H9 (cell line): ENCODE measurements at regions not wholly inside any gene's neighbourhood (a gene's known extent, or its start where the extent isn't known, plus 50 kb on each side); places are given as distances from the start of the nearest gene placed in this dataset.

Experiments used
- DNase-seq: peaks from one replicate; pipeline ENCODE4 v3.0.0-alpha.2; 2017
- H2AFZ ChIP-seq: one replicate; pipeline ENCODE4 v1.6.1; 2013; ENCODE audit warnings: mild to moderate bottlenecking, low read length, control low read depth, moderate library complexity
- H2AK5ac ChIP-seq: 2 replicates; pipeline ENCODE4 v1.6.1; 2013; ENCODE audit warnings: low read length, control low read depth, mixed read lengths; ENCODE audit not compliant: insufficient read length
- H2BK120ac ChIP-seq: one replicate; pipeline ENCODE4 v1.6.1; 2013; ENCODE audit warnings: low read depth, mild to moderate bottlenecking, low read length, control low read depth, inconsistent platforms; ENCODE audit not compliant: poor library complexity, severe bottlenecking
- H2BK12ac ChIP-seq: 2 replicates; pipeline ENCODE4 v1.6.1; 2013; ENCODE audit warnings: low read length, control low read depth, mixed read lengths, low read depth; ENCODE audit not compliant: insufficient read length
- H2BK15ac ChIP-seq: 2 replicates; pipeline ENCODE4 v1.6.1; 2013; ENCODE audit warnings: low read depth, low read length, control low read depth
- H2BK20ac ChIP-seq: one replicate; pipeline ENCODE4 v1.6.1; 2013; ENCODE audit warnings: low read depth, mild to moderate bottlenecking, low read length, control low read depth, inconsistent platforms; ENCODE audit not compliant: poor library complexity, severe bottlenecking
- H2BK5ac ChIP-seq: 2 replicates; pipeline ENCODE4 v1.6.1; 2013; ENCODE audit warnings: low read length, control low read depth, mixed read lengths; ENCODE audit not compliant: insufficient read length
- H3K14ac ChIP-seq: 2 replicates; pipeline ENCODE4 v1.6.1; 2013; ENCODE audit warnings: low read length, control low read depth; ENCODE audit not compliant: insufficient read depth
- H3K18ac ChIP-seq: 2 replicates; pipeline ENCODE4 v1.6.1; 2013; ENCODE audit warnings: low read depth, mild to moderate bottlenecking, mixed read lengths, low read length, control low read depth; ENCODE audit not compliant: insufficient read length
- H3K23ac ChIP-seq: 2 replicates; pipeline ENCODE4 v1.6.1; 2013; ENCODE audit warnings: low read length, control low read depth, mixed read lengths, low read depth; ENCODE audit not compliant: insufficient read length
- H3K23me2 ChIP-seq: 2 replicates; pipeline ENCODE4 v1.6.1; 2013; ENCODE audit warnings: low read depth, mild to moderate bottlenecking, mixed read lengths, low read length, control low read depth; ENCODE audit not compliant: insufficient read length, poor library complexity, severe bottlenecking
- H3K27ac ChIP-seq: 2 replicates; pipeline ENCODE4 v1.5.1; 2013; ENCODE audit warnings: low read length, control low read depth, mixed read lengths, low read depth; ENCODE audit not compliant: insufficient read length
- H3K27me3 ChIP-seq: 2 replicates; pipeline ENCODE4 v1.6.1; 2013; ENCODE audit warnings: low read length, control low read depth, inconsistent platforms; ENCODE audit not compliant: insufficient read depth
- H3K4ac ChIP-seq: 2 replicates; pipeline ENCODE4 v1.6.1; 2013; ENCODE audit warnings: low read depth, mild to moderate bottlenecking, control low read depth, inconsistent platforms, low read length, moderate library complexity
- H3K4me1 ChIP-seq: 2 replicates; pipeline ENCODE4 v1.6.1; 2013; ENCODE audit warnings: low read length, control low read depth, inconsistent platforms; ENCODE audit not compliant: insufficient read depth
- H3K4me2 ChIP-seq: 2 replicates; pipeline ENCODE4 v1.6.1; 2013; ENCODE audit warnings: low read length, control low read depth, mixed read lengths; ENCODE audit not compliant: insufficient read length, insufficient read depth
- H3K56ac ChIP-seq: 2 replicates; pipeline ENCODE4 v1.6.1; 2013; ENCODE audit warnings: low read depth, mild to moderate bottlenecking, mixed read lengths, low read length, control low read depth; ENCODE audit not compliant: insufficient read length
- H3K79me1 ChIP-seq: 2 replicates; pipeline ENCODE4 v1.6.1; 2013; ENCODE audit warnings: low read depth, mild to moderate bottlenecking, moderate library complexity, low read length, control low read depth, inconsistent platforms; ENCODE audit not compliant: insufficient read depth, poor library complexity, severe bottlenecking
- H3K79me2 ChIP-seq: 2 replicates; pipeline ENCODE4 v1.6.1; 2013; ENCODE audit warnings: low read length, control low read depth, inconsistent platforms; ENCODE audit not compliant: insufficient read depth
- H3K9ac ChIP-seq: 2 replicates; pipeline ENCODE4 v1.6.1; 2013; ENCODE audit warnings: low read length, control low read depth, mixed read lengths; ENCODE audit not compliant: insufficient read length; ENCODE audit errors: extremely low read depth
- H3K9me3 ChIP-seq: one replicate; pipeline ENCODE4 v1.6.1; 2013; ENCODE audit warnings: low read depth, low read length, inconsistent platforms; ENCODE audit not compliant: control insufficient read depth
- H3T11ph ChIP-seq: one replicate; pipeline ENCODE4 v1.6.1; 2013; ENCODE audit warnings: mild to moderate bottlenecking, low read length, control low read depth, inconsistent platforms
- H4K20me1 ChIP-seq: one replicate; pipeline ENCODE4 v1.6.1; 2013; ENCODE audit not compliant: control insufficient read depth, insufficient read length, insufficient read depth
- H4K5ac ChIP-seq: 2 replicates; pipeline ENCODE4 v1.6.1; 2013; ENCODE audit warnings: low read depth, mild to moderate bottlenecking, mixed read lengths, low read length, control low read depth; ENCODE audit not compliant: insufficient read length
- H4K8ac ChIP-seq: replicated peaks from 2 replicates; pipeline ENCODE4 v1.6.1; 2013; ENCODE audit warnings: low read length, control low read depth, mixed read lengths, low read depth; ENCODE audit not compliant: insufficient read length
- H4K91ac ChIP-seq: 2 replicates; pipeline ENCODE4 v1.6.1; 2013; ENCODE audit warnings: low read depth, mild to moderate bottlenecking, moderate library complexity, mixed read lengths, low read length, control low read depth; ENCODE audit not compliant: insufficient read length
- H3K27ac Mint-ChIP-seq, 3 experiments: 2 replicates in 2 of 3; 3 replicates in 1 of 3; pipeline ENCODE4 v1.8.0; 2020 to 2021; ENCODE audit warnings: mixed read lengths in 3 of 3, mild to moderate bottlenecking in 1 of 3, moderate library complexity in 1 of 3
- H3K27me3 Mint-ChIP-seq: 2 replicates; pipeline ENCODE4 v1.8.0; 2021; ENCODE audit warnings: low read depth, mild to moderate bottlenecking, moderate library complexity, mixed read lengths
- H3K36me3 Mint-ChIP-seq, 3 experiments: 2 replicates in 2 of 3; 3 replicates in 1 of 3; pipeline ENCODE4 v1.8.0; 2020 to 2021; ENCODE audit warnings: low read depth in 3 of 3, mixed read lengths in 3 of 3; ENCODE audit not compliant: insufficient read depth in 1 of 3
- H3K4me1 Mint-ChIP-seq, 2 experiments: 2 replicates each; pipeline ENCODE4 v1.8.0; 2020; ENCODE audit warnings: mixed read lengths in 2 of 2
- H3K4me3 Mint-ChIP-seq, 2 experiments: 2 replicates in 1 of 2; 3 replicates in 1 of 2; pipeline ENCODE4 v1.8.0; 2020 to 2021; ENCODE audit warnings: mild to moderate bottlenecking in 2 of 2, mixed read lengths in 2 of 2, moderate library complexity in 1 of 2
- H3K9me3 Mint-ChIP-seq, 2 experiments: 2 replicates in 1 of 2; 3 replicates in 1 of 2; pipeline ENCODE4 v1.8.0; 2020; ENCODE audit warnings: mild to moderate bottlenecking in 2 of 2, mixed read lengths in 2 of 2, moderate library complexity in 1 of 2
- CTCF ChIP-seq: fragments of 200-600 bp; sonication (generic); conservative IDR thresholded peaks from 3 replicates; pipeline ENCODE4 v1.8.0; 2021; ENCODE audit warnings: antibody characterized with exemption, mild to moderate bottlenecking
- WGBS: extraction: QIAGEN DNeasy Blood & Tissue Kit; methylation state at CpG from one replicate; pipeline ENCODE4 v1.1.7; 2013; ENCODE audit warnings: missing lambda C conversion rate, low lambda C conversion rate, mixed read lengths; ENCODE audit not compliant: insufficient read length; ENCODE audit errors: extremely low coverage; 5-methylcytosine and 5-hydroxymethylcytosine counted together

GRCh38 chr17:36863131-36863530 lies 74.1 kb upstream of the LHX1 start:
- Histone ChIP-seq H4K91ac (no peak overlapping the region), H3K27ac (no peak overlapping the region), H2AK5ac (no peak overlapping the region), H3K9me3 (no peaks in the 10 kb centered on the region), H4K5ac (no peak overlapping the region), H2AFZ (no peak overlapping the region), H3K4ac (no peak overlapping the region), H2BK120ac (no peak overlapping the region), H3K14ac (no peak overlapping the region), H3T11ph (no peak overlapping the region), H2BK15ac (no peak overlapping the region), H3K4me2 (no peak overlapping the region), H3K27me3 (no peaks in the 10 kb centered on the region), H3K79me2 (no peaks in the 10 kb centered on the region), H3K23ac (no peak overlapping the region), H3K18ac (no peak overlapping the region), H3K9ac (no peak overlapping the region), H2BK5ac (no peak overlapping the region), H3K56ac (no peak overlapping the region), H4K20me1 (no peaks in the 10 kb centered on the region), H3K79me1 (no peaks in the 10 kb centered on the region), H2BK20ac (no peak overlapping the region), H2BK12ac (no peak overlapping the region), H4K8ac (no peak overlapping the region), H3K23me2 (no peaks in the 10 kb centered on the region), H3K4me1 (no peaks in the 10 kb centered on the region)
- Mint-ChIP-seq H3K4me1 (peaks cover 7 to 29% of the 10 kb centered on the region in 2 experiments), H3K36me3 (no peaks in the 10 kb centered on the region), H3K4me3 (no peak overlapping the region), H3K27me3 (peaks cover 6% of the 10 kb centered on the region), H3K9me3 (no peaks in the 10 kb centered on the region), H3K27ac (no peak overlapping the region)
- no peak for TF ChIP-seq CTCF
- WGBS: no CpG with 5 or more reads among the region's 6 CpGs
- no peak for DNase-seq
